K562 (cell line): ENCODE measurements at regions not wholly inside any gene's neighbourhood (a gene's known extent, or its start where the extent isn't known, plus 50 kb on each side); places are given as distances from the start of the nearest gene placed in this dataset.

ENCODE experiments used
- BDP1 ChIP-seq: IDR thresholded peaks from 3 replicates; pipeline ENCODE4 v1.6.1; 2011; ENCODE audit not compliant: insufficient read length, insufficient read depth
- RBM25 ChIP-seq: fragments of 200-400 bp; formaldehyde crosslinking; IDR thresholded peaks from 2 replicates; pipeline ENCODE4 v1.6.1; 2018; ENCODE audit warnings: low read length, low read depth, moderate library complexity; ENCODE audit not compliant: severe bottlenecking
- TF ChIP-seq, protein P1 (sequence below): fragments of 450-650 bp; IDR thresholded peaks from 2 replicates; pipeline ENCODE4 v1.6.1; 2016; ENCODE audit warnings: mild to moderate bottlenecking, moderate library complexity
- TF ChIP-seq, protein P2 (sequence below): IDR thresholded peaks from 2 replicates; pipeline ENCODE4 v1.6.1; 2011; ENCODE audit warnings: borderline replicate concordance, low read depth, mild to moderate bottlenecking, moderate library complexity, low read length; ENCODE audit not compliant: insufficient read depth, poor library complexity, severe bottlenecking
- TF ChIP-seq, protein P3 (sequence below): fragments of 450-650 bp; formaldehyde crosslinking; IDR thresholded peaks from 2 replicates; pipeline ENCODE4 v1.4.0; 2020; ENCODE audit warnings: mild to moderate bottlenecking, moderate library complexity

DNA sequence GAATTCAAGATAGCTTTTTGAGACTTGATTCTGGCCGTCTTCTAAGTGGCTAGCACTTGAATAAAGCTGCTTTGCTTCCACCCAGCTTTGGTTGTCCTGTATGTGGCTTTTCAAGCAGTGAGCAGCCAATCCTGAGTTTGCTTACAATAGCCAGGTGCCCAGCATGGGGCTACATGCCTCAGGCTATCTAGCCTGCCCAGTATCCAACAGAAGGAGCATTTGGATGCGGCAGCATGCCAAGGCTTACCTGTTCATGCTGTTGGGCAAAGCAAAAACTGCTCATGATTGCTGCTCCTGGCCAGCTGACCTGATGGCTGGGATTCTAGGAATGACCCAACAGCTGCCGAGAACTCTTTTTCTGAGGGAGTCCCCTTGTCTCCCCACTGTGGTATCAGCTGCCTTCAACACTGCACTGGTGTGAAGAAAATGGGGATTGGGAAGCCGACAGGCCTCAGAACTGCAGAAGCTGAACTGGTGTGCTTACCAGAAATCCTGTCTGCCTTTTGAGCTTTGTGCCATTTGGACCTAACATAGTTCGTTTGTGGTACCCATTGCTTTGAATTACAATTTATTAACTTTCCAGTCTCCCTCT is 618.9 kb upstream of the IGFBP3 start (continued):
- TF ChIP-seq, protein P1, sequence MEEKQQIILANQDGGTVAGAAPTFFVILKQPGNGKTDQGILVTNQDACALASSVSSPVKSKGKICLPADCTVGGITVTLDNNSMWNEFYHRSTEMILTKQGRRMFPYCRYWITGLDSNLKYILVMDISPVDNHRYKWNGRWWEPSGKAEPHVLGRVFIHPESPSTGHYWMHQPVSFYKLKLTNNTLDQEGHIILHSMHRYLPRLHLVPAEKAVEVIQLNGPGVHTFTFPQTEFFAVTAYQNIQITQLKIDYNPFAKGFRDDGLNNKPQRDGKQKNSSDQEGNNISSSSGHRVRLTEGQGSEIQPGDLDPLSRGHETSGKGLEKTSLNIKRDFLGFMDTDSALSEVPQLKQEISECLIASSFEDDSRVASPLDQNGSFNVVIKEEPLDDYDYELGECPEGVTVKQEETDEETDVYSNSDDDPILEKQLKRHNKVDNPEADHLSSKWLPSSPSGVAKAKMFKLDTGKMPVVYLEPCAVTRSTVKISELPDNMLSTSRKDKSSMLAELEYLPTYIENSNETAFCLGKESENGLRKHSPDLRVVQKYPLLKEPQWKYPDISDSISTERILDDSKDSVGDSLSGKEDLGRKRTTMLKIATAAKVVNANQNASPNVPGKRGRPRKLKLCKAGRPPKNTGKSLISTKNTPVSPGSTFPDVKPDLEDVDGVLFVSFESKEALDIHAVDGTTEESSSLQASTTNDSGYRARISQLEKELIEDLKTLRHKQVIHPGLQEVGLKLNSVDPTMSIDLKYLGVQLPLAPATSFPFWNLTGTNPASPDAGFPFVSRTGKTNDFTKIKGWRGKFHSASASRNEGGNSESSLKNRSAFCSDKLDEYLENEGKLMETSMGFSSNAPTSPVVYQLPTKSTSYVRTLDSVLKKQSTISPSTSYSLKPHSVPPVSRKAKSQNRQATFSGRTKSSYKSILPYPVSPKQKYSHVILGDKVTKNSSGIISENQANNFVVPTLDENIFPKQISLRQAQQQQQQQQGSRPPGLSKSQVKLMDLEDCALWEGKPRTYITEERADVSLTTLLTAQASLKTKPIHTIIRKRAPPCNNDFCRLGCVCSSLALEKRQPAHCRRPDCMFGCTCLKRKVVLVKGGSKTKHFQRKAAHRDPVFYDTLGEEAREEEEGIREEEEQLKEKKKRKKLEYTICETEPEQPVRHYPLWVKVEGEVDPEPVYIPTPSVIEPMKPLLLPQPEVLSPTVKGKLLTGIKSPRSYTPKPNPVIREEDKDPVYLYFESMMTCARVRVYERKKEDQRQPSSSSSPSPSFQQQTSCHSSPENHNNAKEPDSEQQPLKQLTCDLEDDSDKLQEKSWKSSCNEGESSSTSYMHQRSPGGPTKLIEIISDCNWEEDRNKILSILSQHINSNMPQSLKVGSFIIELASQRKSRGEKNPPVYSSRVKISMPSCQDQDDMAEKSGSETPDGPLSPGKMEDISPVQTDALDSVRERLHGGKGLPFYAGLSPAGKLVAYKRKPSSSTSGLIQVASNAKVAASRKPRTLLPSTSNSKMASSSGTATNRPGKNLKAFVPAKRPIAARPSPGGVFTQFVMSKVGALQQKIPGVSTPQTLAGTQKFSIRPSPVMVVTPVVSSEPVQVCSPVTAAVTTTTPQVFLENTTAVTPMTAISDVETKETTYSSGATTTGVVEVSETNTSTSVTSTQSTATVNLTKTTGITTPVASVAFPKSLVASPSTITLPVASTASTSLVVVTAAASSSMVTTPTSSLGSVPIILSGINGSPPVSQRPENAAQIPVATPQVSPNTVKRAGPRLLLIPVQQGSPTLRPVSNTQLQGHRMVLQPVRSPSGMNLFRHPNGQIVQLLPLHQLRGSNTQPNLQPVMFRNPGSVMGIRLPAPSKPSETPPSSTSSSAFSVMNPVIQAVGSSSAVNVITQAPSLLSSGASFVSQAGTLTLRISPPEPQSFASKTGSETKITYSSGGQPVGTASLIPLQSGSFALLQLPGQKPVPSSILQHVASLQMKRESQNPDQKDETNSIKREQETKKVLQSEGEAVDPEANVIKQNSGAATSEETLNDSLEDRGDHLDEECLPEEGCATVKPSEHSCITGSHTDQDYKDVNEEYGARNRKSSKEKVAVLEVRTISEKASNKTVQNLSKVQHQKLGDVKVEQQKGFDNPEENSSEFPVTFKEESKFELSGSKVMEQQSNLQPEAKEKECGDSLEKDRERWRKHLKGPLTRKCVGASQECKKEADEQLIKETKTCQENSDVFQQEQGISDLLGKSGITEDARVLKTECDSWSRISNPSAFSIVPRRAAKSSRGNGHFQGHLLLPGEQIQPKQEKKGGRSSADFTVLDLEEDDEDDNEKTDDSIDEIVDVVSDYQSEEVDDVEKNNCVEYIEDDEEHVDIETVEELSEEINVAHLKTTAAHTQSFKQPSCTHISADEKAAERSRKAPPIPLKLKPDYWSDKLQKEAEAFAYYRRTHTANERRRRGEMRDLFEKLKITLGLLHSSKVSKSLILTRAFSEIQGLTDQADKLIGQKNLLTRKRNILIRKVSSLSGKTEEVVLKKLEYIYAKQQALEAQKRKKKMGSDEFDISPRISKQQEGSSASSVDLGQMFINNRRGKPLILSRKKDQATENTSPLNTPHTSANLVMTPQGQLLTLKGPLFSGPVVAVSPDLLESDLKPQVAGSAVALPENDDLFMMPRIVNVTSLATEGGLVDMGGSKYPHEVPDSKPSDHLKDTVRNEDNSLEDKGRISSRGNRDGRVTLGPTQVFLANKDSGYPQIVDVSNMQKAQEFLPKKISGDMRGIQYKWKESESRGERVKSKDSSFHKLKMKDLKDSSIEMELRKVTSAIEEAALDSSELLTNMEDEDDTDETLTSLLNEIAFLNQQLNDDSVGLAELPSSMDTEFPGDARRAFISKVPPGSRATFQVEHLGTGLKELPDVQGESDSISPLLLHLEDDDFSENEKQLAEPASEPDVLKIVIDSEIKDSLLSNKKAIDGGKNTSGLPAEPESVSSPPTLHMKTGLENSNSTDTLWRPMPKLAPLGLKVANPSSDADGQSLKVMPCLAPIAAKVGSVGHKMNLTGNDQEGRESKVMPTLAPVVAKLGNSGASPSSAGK = no peak
- no peak for TF ChIP-seq RBM25
- TF ChIP-seq, protein P2, sequence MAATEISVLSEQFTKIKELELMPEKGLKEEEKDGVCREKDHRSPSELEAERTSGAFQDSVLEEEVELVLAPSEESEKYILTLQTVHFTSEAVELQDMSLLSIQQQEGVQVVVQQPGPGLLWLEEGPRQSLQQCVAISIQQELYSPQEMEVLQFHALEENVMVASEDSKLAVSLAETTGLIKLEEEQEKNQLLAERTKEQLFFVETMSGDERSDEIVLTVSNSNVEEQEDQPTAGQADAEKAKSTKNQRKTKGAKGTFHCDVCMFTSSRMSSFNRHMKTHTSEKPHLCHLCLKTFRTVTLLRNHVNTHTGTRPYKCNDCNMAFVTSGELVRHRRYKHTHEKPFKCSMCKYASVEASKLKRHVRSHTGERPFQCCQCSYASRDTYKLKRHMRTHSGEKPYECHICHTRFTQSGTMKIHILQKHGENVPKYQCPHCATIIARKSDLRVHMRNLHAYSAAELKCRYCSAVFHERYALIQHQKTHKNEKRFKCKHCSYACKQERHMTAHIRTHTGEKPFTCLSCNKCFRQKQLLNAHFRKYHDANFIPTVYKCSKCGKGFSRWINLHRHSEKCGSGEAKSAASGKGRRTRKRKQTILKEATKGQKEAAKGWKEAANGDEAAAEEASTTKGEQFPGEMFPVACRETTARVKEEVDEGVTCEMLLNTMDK = no peak
- TF ChIP-seq BDP1 = no peak
- TF ChIP-seq, protein P3, sequence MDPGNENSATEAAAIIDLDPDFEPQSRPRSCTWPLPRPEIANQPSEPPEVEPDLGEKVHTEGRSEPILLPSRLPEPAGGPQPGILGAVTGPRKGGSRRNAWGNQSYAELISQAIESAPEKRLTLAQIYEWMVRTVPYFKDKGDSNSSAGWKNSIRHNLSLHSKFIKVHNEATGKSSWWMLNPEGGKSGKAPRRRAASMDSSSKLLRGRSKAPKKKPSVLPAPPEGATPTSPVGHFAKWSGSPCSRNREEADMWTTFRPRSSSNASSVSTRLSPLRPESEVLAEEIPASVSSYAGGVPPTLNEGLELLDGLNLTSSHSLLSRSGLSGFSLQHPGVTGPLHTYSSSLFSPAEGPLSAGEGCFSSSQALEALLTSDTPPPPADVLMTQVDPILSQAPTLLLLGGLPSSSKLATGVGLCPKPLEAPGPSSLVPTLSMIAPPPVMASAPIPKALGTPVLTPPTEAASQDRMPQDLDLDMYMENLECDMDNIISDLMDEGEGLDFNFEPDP = no peak
- TF ChIP-seq, all 486 proteins: peak for 0
